ENCODE measurements at regions not wholly inside any gene's neighbourhood (a gene's known extent, or its start where the extent isn't known, plus 50 kb on each side); places are given as distances from the start of the nearest gene placed in this dataset.
"Not testable (repeated sequence)": the region's sequence is repeated elsewhere in the genome, so short reads cannot be mapped to it uniquely, and the experiment has no call there.

DNA sequence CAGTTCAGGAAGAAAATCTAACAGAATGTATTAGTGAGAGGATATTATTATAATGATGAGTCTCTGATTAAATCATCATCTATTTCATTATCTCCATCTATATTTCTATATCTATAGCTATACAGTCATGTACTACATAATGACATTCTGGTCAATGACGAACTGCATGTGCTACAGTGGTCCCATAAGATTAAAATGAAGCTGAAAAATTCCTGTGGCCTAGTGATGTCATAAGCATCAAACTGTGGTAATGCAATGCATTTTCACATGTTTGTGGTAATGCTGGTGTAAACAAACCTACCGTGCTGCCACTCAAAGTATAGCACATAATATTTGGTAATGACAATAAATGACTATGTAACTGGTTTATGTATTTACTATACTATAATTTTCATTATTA lies 1127.9 kb upstream of the CHAC2 start:
- no peak for FAIRE-seq

DNA sequence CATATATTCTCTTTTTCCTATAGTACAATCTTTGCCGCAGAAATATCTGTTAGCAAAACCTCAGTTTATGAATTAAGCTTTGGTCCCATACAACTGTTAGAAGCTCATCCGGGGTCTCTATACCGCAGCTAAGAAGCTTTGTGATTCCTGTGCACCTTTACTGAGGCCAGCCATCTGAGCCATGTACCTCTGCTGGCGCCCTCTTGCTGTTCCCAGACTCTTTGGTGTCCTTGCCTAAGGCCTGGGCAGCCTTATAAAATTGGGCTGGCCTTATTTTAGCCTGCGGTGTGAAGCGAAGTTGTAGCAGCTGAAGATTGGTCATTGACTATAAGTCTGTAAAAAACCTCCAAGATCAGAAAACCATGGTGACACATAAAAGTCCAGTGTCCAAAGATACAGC lies 1135.1 kb upstream of the CHAC2 start:
- FAIRE-seq: no peak

DNA sequence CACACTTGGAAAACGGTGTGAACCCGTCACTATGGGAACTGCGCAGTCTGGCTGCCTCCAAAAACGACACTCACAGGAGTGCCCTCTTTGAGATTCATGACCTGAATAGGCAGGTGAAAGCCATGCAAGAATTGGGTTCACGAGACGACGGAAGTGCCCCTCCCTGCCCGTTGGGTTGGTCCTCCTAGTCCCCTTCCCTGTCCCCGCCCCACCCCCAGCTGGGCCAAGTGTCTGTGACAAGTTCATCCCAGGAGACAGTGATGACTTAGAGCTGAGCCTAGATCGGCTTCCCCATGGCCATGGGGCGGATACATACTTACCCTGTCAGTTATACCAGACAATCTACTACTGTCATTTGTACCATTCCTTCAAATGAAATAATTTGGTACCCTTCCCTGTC lies 1137.7 kb upstream of the CHAC2 start:
- no peak for FAIRE-seq

DNA sequence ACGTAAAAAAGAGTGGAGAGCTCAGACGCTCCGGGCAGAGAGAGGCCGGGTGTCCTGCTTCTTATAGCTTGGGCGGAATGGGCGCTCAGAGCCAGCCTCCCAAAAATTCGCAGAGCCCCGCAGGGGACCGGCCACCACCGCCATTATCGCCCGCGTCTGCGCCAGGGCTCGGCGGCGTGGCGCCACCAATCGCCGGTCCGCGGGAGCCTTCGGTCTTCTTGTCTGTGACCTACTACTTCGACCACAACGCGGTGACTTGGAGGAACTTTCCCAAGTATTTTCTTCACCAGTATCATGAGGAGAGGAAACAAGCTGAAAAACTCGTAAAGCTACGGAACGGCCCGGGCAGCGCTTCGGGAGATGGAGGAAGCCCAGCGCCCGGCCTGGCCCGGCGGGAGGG lies 1138.1 kb upstream of the CHAC2 start:
- no peak for FAIRE-seq

DNA sequence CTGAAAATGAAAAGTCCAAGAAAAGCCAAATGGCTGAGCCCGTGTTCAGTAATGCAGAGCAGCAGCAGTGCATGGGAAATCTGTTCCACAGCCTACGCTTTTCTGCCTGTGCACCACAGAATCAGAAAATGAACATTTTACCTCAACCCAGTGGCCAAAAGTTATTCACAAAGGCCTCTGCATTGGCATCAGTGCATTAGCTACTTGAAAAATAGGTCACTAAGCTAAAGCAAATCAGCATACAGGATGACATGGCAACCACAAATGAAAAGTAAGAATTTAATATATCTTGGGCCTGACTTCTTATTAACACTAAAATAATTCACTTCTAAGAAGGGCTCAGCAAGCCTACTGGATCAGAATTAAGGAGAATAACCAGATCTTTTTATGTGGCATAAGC lies 1145.3 kb upstream of the CHAC2 start:
- no peak for FAIRE-seq

DNA sequence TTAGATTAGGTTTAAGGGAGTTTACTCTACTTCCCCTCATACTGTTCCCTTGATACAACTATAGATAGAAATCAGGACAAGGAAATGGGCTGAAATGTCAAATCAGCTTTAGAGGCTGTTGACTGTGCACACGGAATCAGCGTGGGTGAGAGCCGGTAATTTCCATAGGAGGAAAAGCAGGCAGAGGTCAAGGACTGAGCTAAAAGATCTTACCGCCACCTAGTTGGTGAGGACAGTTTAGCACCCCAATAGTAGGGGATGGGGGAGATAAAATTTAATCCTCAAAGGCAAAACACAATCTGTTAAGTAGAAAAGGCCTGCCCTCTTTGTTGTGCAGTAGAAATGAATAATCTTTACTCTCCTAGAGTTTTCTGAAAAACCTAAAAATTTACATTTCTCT lies 1154.5 kb upstream of the CHAC2 start:
- no peak for FAIRE-seq

DNA sequence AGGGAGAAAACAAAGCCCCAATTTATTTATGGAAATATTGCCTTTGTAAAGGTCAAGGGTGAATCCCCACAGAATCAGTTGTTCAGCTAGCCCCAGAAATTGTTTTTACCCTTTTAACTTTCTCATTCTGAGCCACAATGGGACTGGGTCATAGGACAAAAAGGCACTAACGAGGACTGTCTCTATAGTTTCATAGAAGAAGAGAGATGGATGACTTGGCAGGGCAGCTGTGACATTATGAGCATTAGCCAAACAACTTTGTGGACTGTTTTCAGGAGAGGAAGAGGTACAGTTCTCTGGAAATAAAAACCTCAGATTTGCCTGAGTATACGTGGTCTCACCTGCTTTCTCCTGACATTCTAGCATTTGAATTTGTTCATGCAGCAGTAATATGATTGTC lies 1155.8 kb upstream of the CHAC2 start:
- FAIRE-seq: no peak

DNA sequence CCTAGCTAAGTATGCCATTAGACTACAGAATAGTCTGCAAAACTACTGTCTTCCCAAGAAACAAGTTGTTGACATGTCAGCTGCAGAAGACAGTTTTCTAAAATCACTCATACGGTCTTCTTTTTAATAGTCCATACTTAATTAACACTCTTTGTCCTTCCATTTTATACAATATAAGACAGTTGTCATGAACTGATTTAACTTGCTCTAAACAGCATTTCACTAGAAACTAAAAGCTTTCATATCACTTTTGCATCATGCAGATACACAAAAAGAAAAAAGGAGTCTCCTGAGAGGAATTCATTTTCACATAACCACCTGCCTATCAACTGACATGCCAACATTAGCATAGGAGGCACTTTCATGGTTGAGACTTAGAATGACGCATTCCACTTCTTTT lies 1159.6 kb upstream of the CHAC2 start:
- no peak for FAIRE-seq

DNA sequence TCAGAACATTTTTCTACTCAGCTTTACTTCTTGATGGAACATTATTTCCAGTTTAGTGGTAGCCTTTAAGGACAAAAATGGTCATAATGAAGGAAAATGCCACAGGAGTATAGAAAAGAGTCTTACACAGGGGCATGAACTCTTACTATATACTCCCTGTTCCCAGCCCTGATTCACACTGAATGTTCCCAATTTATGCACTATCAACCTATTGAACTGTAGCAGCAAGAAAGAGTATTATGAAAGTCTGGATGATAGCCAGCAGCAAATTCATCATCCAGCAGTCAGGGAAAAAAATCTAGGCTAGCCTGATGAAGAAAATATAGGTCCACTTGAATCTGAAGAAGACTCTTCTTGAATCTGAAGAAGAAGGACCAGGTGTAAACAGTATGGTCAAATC lies 1170.3 kb upstream of the CHAC2 start:
- FAIRE-seq: no peak

DNA sequence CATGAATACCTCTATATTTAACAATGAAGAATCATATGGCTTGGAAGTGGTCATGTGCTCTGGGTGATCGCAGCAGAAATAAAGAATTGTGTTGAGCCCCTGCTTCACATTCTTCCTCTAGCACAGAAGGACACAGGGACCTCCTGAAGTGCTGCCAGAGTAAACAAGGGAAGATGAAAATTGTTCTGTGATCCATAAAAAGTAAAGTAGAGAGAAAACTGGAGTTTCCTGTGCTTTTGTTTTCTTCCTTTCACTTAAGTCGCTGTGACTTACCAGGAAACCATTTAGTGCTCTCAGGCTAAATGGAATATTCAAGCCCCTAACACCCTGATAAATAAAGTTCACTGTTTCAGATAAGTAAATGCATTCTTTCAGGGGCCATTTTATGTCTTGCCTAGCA lies 1173.6 kb upstream of the CHAC2 start:
- FAIRE-seq: no peak

DNA sequence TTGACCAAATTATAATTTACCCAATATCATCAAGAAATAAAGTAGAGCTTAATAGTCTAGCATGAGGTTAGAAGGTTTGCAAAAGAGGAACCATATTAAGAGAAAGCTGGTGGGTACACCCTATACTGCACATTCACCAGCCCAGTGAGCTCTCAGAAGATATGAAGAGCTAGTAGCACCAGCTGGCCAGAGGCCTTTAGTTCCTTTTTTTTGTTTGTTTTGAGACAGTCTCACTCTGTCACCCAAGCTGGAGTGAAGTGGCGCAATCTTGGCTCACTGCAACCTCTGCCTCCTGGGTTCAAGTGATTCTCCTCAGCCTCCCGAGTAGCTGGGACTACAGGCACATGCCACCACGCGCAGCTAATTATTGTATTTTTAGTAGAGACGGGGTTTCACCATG lies 1183.5 kb upstream of the CHAC2 start:
- not testable (repeated sequence) for FAIRE-seq

DNA sequence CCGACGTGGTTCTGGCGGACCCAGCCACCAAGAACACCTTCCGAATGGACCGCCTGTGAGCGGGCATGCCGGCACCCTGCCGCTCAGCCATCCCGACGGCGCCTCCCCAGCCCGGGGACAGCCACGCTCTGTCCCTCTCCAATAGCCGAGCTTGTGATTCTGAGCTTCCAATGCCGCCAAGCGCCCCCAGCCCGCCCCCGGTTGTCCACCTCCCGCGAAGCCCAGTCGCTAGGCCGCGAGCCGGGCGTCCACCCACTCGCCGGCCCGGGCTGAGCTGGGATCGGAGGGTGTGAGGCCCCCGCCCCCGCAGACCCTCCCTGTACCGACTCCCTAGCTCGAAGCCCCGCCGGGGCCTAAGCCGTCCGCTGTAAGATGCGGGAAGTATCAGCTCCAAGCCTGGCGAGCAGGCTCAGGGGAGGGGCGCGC lies 1195.1 kb upstream of the CHAC2 start:
- FAIRE-seq: no peak

DNA sequence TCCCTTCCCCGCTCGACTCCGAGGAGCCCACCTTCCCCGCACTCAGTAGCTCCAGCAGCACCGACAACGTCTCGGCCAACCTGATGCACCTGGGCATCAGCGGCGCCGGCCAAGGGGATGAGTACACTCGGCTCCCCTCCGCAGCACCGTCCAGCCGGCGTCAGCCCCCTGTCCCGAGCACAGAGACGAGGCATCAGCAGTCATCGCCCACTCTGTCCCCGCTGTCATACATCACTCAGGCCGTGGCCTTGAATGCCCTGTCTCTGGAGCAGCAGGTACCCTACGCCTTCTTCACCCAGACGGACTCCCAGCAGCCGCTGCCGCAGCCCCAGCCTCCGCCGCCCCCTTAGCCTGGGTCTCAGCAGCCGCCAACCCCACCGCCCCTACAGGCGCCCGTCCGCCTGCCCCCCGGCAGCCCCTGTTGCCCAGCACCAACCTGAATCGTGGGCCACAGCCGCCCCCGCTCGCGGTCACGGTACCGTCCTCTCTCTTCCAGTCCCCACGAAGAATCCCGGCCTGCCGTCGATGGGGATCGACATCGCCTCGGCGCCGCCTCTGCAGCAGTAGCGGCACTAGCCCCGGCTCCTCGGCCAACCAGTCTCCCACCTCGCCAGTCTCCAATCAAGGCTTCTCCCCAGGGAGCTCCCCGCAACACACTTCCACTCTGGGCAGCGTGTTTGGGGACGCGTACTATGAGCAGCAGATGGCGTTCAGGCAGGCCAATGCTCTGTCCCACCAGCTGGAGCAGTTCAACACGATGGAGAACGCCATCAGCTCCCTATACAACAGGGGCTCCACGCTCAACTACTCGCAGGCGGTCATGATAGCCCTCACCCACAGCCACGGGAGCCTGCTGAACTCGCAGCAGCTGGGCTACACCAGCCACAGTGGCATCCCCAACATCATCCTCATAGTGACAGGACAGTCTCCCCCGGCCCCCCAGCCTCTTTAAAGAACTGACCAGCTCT lies 1195.9 kb upstream of the CHAC2 start:
- FAIRE-seq: no peak

DNA sequence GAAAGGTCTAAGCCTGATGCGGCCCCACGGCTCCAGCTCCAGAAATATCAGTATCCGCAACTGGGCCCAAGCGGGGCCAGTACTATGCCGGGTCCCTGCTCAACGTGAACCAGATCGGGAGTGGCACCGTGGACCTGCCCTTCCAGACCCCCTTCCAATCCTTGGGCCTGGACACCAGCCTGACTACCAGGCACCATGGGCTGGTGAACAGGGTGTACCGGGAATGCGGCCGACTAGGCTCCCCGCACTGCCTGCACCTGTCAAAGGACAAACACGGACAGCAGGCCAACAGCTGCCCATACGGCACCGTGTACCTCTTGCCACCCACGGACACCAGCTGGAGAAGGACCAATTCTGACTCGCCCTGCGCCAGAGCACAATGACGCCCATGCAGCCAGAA lies 1196.9 kb upstream of the CHAC2 start:
- FAIRE-seq: no peak

DNA sequence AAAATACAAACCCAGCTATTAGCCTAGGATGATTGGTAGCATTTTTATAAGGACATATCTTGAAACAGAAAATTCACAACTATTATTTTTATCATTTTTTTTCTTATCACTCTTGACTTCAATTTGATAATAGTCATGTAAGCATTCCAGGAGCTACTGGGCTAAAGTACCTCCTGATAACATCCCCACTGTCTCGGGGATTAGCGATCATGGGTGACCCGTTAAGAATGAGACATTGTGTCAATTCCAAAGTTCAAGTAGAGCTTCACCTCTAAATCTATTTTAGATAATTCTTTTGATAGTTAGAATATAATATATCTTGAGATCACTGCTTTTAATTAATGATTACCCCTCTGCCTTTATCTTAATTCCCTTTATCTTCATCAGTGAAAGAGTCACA lies 1204.5 kb upstream of the CHAC2 start:
- no peak for FAIRE-seq

DNA sequence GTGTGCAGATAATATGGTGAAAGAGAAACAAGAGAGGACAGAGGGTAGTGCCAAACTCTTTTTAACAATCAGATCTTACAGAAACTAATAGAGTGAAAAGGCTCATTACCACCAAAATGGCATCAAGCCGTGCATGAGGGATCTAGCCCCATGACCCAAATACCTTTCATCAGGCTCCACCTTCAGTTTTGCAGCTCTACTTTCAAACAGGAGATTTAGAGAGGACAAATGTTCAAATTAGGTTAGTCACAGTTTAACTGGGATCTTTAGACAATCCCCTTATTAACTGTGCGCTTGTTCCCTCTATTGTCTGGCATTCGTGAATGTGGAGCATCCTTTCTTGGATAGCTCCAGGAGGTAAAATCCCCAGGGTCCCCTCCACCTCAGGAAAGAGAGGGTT lies 1209.3 kb upstream of the CHAC2 start:
- no peak for FAIRE-seq

DNA sequence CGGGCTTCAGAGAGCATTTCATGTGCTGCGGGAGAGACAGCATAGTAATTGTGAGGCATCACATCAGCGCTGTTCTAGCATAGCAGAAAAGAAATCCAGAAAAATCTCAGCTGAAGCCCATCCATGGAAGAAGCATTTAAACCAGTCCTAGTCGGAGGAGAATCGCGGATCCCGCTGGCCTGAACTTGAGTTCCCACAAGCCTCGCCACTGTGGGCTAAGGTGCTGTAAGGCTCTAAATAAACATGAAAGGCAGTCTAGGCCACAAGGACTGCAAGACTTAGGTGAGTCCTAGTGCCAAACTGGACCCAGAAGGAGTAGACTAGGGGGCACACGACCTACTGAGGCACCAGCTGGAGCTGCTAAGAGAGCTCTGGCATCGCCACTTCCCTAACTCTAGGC lies 1225.3 kb upstream of the CHAC2 start:
- no peak for FAIRE-seq

DNA sequence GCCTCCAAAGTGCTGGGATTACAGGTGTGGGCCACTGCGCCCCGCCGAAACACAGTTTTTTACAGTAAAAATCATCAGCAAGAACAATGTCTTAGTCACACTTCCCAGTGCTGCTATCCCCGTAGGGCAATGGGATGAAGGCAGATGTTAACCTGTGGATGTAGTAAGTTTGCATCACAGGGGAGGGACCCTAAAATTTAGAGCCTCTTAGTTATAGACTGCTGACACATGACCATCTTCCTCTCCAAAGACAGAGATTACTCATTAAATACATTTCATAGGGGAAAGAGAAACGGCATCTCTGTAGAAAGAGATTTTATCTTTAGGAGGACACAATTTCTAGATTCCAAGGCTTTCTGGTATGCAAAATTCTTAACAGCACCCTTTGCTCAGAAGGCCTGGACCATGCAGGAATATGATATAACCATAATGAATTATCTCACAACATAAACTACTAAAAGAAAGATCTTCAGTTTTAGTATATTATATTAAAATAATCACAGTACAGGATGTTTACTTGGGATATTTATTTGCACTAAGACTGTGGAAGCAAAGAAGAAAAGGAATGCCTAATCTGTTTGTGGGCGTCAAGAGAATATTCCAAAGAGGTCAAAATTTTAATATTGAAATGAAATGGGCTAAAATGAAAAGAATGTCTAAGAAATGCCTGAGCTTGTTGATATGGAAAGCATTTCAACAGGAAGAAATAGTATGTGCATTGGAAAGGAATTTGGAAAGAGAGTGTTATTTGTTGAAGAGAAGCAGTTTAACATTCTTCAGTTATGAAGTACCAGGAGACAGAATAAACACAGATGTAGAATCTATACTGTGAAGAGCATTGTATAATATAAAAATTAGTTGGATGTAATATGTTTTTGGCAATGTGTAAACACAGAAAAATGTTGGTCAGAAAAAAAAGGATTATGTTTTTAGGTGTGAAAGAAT lies 1228.3 kb upstream of the CHAC2 start:
- no peak for FAIRE-seq

DNA sequence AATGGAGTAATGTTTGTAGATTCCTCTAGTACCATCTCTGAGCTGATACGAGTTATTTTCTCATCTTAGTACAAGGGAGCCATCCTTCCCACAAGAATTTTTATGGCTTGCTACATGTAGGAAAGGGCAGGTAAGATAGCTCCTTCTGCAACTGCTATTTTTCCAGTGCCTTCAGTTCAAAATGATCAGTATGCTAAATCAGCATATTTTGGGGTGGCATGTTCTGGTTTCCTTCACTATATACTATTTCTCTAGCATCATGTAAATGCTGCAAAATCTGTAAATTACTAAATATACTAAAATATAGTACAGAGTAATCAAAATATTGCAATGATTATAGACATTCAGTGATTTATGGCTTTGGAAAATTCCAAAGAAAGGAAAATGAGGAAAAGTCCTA lies 1230.0 kb upstream of the CHAC2 start:
- FAIRE-seq: no peak

DNA sequence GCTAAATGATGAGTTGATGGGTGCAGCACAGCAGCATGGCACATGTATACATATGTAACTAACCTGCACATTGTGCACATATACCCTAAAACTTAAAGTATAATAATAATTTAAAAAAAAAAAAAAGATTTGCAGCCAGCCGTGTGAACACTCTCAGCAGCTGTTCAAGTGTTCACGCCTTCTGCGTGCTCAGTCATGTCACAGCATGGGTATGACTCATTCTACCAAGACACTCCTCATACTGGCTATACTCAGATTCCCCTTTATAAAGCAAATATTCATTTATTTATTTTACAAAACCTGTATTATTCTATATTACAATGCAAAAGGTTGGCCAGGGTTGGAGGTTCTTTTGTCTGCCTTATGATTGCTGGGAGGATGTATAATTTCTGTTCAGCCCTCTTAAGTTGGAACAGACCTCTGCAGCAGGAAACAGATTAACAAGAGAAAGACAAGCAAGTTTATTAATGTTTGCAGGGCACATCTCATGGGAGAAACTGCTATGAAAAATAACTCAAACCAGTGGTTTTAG lies 1230.6 kb upstream of the CHAC2 start:
- FAIRE-seq: no peak

DNA sequence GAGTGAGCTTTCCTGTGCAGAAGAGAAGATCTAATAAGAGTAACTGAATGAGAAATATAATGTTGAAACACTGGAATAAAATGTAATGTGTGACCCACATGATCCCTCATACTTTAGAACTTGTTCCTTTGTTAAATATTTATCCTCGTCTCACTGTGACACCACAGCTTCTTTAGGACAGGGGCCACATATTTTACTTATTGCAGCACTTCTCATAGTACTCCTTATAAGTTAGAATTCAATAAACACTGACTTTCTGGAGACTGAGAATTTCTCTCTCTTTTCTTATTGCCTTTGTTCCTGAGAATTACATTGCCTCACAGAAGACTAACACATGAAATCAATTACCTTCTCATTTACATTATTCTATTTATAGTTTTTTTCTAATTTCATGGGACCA lies 1234.6 kb upstream of the CHAC2 start:
- FAIRE-seq: no peak

DNA sequence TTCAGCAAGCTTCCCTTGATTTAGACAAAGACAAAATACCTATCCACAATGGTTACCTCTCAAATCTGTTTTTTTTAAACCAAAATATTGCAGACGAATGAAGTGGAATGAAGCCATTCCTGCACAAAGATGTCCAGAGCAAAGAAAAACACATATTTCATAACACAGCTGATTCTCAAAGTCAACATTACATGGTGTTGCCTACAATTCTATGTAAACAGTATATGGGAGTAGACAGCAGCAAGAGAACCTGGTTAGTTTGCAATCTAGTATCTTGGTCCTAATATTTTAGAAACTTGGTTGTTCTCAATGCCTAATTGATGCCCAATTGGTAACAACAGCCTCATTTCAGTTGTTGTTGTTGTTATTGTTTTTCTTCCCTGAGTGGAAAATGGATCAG lies 1240.9 kb upstream of the CHAC2 start:
- FAIRE-seq: no peak

DNA sequence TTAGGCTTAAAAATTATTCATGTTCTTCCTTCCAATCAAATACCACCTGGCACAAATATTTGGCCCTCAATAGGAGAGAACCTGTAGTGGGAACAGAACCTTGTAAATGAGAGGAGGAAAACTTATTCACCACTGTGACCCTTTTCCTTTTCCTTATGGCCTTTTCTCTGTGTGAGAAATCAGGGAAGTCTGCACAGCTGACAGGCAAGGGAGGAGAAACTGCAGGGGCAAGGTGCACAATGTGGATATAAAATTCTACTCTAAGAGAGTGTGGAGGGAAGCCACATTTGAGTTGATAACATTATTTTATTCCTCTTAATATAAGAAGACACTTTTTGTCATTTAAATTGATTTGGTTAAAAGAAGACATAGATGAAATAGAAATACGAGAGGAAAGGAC lies 1247.0 kb upstream of the CHAC2 start:
- FAIRE-seq: no peak

DNA sequence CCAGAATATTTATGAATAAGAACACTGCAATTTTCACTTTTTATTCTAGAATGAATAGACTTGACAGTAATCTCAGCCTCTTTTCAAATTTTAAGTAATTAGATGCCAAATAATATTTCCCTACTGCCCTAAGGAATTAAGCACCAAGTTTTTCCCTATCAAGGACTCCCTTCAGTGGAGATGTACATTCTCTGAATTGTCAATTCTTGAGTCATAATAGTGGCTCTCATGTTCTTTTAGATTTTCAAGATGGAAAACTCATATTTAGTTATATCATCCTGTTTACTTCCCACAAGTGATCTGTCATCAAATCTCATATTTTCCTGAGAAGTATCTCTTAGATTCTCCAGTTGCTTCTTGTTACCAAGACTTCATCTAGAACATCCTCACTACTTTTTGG lies 1248.9 kb upstream of the CHAC2 start:
- FAIRE-seq: no peak

All from islet of Langerhans (tissue), 1 donor.